HG02763 (cell line): ENCODE measurements at regions not wholly inside any gene's neighbourhood (a gene's known extent, or its start where the extent isn't known, plus 50 kb on each side); places are given as distances from the start of the nearest gene placed in this dataset.

ENCODE experiments used
- ATAC-seq: cut with Tn5 transposase; IDR thresholded peaks from one replicate; pipeline ENCODE4 v1.9.1; 2021; ENCODE audit warnings: mild to moderate bottlenecking, moderate library complexity; ENCODE audit not compliant: unreplicated experiment

DNA sequence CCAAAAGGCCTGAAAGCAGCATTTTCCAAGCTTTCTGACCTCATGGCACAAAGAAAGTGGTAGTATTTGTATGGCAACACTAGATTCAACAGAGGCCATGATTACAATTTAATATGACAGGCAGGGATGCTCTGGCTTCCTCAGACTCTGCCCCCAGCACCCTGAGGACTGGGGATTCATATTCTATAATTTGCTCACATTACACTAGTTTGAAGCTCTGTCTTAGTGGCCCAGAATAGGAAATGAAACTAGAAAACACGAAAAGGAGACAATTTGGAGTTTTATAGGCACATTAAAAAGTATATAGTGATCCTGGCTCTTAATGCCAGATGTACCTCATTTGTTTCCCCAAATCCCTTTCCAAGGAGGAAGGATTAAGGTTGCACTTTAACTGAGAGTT, 173.0 kb upstream of the STK17B start:
- ATAC-seq, result no peak

DNA sequence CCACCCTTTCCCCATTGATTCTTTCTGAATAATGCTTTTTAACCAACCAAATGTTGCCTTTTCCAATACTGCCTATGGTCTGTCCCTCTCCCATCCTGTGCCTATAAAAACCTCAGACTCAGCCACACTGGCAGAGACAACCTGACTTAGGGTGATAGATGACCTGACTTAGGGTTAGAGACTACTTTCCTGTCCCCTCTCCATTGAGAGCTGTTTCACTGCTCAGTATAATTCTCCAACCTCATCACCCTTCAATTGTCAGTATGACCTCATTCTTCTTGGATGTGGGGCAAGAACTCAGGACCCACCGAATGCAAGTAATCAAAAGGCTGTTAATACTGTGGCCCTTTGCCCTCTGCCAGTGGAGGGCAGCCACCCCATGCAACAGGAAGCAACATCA, 182.3 kb upstream of the STK17B start:
- ATAC-seq, result no peak

DNA sequence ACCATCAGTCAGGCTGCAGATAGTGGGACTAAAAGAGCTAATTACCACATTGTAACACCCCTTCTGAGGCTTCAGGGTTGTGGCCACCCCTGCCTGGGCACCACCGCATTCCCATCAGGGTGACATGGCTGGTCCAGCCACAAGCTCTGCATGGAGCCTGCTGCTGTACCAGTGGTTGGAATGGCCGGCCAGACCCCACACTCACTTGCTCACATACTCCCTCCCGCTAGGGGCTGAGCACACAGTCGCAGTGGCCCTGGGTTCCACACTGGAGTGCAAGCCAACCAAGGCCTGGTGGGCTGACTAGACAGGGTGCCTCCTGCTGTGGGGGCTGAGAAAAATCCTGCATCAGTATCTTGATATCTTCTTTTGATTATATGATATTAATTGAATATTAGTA, 182.8 kb upstream of the STK17B start:
- ATAC-seq, result no peak

DNA sequence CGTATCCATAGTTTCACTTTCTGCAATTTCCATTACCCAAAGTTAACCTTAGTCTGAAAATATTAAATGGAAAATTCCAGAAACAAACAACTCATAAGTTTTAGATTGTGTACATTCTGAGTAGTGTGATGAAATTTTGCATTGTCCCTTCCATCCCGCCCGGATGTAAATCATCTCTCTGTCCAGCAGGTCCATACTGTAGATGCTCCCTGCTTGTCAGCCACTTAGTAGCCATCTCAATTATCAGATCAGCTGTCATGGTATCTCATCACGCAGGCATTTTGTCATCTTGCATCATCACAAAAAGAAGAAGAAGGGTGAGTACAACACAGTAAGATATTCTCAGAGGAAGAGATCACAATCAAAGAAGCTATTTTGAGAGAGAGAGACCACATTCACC, 185.0 kb upstream of the STK17B start:
- ATAC-seq, result no peak

DNA sequence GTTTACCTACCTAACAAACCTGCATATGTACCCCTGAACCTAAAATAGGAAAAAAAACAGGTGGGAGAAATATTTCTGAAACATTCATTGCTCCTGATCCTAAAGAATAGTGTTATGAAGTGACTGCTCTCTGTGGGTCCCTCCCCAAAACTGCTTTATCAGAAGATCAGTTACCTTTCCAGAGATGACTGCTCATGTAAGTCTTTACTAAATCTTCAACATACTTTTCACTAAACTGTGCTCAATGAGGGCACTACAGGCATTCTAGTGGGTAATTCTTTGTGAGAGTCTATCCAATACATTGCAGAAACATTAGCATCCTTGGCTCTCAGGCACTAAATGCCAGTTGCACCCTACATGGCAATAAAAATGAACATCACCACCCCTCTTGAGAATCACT, 189.3 kb upstream of the STK17B start:
- no peak for ATAC-seq

DNA sequence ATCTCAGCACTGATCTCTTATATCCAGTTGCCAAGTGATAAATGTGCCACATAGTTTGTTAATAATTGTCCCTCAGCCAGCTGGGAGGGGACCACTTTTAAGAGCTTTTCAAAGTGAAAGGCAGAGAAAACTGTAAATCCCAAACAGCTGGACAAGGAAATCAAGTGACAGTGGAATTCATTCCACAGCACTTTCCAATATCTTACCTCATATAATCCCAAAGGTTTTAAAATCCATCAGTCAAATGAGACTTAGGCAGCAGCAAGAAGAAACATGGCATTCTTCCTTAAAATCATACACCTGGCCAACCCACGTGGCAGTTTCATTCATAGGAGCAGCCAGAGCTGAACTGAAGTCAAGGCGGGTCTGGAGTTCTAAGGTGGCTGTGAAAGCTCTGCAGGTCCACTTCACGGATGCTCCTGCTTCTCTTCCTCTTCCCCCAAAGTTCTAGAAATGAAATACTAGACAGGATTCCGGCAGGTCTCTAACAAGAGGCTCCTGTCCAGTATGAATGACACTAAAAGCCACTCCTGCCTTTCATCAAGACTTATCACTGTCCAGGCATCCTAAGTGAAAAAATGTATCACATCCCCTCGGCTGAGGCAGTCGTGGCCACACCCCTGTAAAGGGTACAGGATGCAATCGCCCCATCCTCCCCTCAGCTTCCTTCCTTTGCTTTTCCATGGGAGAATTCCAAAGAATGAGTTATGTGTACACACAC, 190.4 kb upstream of the STK17B start:
- ATAC-seq, result no peak

DNA sequence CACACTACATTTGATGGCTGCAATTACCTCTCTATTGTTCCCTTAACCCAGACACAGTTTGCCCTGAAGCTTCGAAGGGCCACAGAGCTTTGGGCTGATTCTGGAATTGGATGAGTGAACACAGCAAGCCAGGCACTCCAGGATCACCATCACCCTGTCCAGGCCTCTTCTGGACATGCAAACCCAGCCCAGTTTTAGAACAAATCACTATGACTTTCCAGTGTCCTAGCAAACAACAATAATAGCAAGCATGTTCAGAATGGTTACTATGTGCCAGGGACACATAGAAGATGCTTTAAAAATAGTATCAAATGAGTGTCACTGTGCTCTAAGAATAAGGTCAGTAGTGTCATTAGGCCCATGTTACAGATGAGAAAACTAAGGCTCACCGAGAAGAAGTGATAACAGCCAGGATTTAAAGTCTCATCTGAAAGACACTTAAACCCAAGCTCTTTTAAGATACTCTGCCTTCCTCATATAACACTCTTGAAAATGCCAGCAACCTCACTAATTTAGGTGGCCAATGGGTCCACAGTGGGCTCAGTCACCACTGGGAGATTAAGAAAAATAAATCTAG, 191.7 kb upstream of the STK17B start:
- ATAC-seq, result no peak

DNA sequence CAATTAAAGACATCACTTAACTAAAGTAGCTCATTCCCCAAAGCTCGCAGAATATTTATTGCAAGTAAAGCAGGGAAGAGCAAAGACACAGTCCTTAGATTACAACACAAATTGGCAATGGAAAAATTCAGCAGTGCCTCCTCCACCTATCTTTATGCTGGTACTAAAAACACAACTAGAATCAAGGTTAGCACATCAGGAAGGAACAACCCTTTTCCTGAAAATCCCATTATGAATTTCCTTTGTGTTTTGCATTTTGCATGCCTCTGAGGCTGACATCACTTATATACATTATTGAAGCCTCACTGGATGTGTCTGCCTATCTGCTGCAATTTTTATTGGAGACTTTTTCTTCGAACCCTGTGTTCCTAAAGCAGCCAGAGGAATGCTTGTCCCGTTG, 193.8 kb upstream of the STK17B start:
- no peak for ATAC-seq

DNA sequence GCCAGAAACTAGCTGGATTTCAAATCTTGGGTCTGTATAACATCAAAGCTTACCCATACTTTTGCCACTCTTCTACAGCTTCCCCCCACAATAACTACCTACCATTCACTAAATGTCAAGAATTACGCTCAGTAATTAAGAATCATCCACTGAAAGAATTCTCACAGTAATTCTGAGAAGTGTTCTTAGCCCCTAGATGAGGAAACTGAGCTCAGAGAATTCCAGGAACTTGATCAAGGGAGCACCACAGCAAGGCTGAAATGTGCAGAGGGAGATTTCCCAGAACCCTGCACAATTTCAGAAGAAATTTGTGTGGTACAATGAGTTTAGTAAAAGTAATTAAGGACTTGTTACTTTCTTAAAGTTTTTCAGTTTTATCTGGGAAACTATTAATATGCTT, 194.5 kb upstream of the STK17B start:
- no peak for ATAC-seq

DNA sequence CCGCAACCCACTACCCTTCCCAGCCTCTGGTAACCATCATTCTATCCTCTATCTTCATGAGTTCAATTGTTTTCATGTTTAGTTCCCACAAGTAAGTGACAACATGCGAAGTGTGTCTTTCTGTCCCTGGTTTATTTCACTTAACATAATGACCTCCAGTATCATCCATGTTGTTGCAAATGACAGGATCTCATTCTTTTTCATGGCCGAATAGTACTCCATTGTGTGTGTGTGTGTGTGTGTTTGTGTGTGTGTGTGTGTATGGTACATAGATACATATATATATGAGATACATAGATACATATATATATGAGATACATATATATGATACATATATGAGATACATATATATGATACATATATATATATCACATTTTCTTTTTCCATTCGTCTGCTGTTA, 196.3 kb upstream of the STK17B start:
- no peak for ATAC-seq

DNA sequence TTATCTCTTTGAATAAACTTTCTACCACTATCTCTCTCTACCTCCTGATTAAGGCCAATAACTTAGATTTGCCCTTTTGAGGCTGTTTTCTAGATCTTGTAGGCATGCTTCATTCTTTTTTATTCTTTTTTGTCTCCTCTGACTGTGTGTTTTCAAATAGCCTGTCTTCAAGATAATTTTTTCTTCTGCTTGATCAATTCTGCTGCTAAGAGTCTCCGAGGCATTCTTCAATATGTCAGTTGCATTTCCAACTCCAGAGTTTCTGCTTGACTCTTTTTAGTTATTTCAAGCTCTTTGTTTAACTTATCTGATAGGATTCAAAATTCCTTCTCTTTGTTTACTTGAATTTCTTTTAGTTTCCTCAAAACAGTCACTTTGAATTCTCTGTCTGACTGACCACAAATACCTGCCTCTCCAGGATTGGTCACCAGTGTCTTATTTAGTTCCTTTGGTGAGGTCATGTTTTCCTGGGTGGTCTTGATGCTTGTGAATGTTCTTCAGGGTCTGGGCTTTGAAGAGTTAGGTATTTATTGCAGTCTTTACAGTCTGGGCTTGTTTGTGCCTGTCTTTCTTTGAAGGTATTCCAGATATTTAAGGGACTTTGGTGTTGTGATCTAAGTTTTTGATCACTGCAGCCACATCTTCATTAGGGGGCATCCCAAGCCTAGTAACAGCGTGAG, 197.3 kb upstream of the STK17B start:
- ATAC-seq, result no peak

DNA sequence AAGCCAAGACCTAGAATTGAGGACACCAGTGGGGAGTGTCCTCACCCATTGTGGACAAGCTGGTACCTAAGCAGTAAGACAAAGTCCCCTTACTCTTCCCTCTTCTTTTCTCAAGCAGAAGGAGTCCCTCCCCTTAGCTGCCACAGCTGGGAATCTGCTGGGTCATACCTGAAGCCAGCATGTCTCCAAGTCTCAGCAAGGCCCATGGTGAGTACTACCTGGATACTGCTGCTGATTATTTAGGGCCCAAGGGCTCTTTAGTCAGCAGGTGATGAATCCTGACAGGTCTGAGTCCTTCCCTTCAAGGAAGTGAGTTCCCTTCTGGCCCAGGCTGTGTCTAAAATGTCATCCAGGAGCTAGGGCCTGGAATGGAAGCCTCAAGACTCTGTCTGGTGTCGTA, 198.6 kb upstream of the STK17B start:
- ATAC-seq, result no peak

DNA sequence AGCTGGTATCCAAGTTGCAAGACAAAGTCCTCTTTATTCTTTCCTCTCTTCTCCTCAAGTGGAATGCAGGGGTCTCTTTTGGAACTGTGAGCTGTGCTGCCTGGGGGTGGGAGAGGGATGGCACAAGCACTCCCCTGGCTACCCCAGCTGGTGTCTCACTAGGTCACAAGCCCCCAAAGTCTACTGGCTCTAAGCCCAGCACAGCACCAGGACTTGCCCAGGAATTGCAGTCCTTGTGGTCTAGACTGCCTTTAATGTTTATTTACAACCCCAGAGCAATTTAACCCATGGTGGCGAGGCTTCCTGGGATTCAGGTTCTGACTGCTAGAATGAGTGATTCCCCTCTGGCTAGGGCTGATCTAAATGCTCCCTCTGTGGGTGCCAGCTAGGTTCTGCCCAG, 199.0 kb upstream of the STK17B start:
- no peak for ATAC-seq

DNA sequence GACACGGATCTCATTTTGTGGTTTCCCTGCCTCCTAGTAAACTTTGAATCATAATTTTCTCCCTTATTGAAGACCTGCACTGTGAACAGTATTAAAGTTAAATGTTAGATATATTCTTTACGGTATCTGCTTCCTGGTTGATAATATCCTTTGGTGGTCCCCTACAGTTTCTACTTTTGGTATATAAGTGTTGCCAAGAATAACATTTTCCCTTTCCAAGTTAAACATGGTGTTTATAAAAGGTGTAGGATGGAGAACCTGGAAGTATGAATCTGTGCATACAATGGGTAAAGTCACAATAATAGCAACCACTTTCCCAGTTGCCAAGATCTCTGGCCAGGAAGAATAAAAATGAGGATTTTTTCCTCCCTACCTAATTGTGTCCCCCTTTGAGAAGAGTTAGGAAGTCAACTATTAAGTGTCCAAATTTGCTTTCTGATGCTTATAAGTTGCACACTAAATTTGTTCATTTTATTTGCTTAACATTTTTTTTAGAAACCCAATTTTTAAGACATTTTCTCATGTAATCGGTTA, 201.0 kb upstream of the STK17B start:
- ATAC-seq, result no peak

DNA sequence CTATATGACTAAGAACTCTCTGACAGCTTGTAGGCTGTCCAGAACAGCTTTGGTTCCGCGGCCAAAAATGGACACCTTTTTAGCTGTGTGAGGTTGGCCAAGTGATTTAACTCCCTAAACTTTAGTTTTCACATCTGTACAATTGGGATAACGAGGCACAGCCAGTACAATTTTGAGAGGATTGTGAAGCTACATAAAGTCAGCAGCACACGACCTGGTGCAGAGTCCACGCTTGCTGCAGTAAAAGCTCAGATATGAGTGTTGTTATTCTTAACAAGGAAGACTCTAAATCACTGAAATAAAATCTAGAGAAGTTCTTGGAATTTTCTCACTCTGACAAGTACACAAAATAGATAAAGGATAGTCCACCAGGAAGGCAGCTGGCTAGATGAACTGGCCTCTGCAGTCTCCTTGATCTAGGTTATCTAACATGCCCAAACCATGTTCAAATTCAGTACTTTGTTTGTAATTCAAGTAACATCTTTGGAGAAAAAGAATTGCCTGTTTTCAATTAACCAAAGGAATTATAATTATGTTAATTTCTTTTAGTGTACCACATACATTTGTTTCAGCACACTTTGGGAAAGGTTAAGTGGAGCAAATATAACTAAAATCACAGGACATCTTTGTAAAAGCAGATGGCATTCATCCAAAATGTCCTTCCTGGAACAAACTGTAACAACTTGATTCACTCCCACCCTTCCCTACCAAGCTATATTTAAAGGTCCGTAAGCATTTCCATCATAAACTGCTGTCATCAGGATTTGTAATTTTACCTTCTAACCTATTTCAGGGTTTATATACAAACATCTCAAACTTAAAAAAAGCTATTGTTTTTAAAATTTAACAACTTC, 201.7 kb upstream of the STK17B start:
- no peak for ATAC-seq

DNA sequence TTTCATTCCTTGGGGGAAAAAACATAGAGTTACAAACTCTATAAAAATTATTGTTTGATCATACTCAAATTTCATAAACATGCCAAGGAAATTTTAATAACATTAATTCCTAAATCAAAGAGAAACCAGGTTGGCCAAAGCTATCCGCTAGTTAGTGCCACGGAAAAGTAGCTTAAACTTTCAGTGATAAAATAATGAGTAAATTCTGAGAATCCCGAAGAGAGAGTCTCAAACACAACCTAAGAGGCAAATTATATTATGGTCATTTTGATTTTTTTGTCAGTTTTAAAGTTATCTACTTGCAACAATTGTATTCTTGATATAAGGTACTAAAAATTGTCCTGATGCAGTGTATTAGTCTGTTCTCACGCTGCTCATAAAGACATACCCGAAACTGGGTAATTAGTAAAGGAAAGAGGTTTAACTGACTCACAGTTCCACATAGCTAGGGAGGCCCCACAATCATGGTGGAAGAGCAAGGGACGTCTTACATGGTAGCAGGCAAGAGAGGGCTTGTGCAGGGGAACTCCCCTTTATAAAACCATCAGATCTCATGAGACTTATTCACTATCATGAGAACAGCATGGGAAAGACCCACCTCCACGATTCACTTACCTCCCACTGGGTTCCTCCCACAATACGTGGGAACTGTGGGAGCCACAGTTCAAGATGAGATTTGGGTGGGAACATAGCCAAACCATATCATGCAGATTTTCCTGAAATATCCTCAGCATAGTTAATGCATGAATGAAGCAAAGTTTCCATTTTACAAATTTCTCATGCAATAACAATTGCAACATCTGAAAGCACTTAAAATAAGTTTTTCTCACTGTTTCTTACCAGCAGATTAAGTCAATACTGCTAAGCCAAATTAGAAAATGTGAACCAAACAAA, 205.9 kb upstream of the STK17B start:
- ATAC-seq, result peak; percentile 46

DNA sequence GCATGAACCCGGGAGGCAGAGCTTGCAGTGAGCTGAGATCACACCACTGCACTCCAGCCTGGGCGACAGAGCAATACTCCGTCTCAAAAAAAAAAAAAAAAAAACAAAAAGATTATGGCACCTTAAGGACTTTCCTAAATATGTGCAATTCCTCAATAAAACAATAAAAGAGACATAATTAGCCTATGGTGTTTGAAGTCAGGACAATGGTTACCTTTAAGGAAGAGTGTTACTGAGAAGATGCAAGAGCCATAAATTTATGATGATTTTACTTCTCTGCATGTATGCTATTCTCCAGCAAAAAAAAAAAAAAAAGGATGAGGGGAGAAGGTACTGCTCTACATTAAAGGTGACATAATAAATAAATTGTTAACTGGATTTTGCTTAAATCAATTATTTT, 208.2 kb upstream of the STK17B start:
- ATAC-seq, result no peak

DNA sequence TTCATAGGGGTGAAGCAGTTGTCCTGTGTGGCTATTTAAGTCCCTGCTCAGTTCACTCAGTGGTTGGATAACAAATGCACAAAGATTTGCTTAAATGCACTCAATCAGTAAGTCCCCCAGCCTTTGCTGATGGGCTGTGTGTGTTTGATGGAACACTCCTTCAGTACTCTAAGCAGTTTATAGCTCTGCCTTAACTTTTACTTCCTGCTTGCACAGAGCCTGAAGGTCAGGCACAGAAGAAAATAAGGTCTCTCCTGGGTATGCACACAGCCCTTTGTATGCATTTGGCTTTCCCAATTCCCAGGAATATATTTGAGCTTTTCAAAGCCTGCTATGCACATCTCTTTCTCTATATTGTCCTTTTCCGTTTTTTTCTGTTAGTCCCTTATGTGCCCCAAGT, 208.7 kb upstream of the STK17B start:
- ATAC-seq, result no peak

DNA sequence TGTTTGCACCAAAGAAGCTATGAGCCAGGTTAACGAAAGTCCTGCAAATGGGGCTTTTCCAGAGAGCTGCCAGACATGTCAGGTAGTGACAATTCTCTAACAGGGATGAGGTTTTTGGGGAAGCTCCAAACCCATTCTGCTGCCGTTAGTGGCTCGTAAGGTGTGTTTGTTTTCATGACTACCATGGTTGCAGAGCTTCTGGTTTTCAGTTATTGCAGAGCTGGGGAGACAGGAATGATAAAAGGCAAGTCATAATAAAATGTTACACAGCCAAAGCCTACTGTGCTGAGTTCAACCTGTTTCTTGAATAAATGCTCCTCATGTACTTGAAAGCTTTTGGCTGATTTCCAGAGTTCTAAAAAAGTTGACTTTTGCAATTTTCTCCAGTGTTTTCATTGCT, 209.2 kb upstream of the STK17B start:
- ATAC-seq, result no peak

DNA sequence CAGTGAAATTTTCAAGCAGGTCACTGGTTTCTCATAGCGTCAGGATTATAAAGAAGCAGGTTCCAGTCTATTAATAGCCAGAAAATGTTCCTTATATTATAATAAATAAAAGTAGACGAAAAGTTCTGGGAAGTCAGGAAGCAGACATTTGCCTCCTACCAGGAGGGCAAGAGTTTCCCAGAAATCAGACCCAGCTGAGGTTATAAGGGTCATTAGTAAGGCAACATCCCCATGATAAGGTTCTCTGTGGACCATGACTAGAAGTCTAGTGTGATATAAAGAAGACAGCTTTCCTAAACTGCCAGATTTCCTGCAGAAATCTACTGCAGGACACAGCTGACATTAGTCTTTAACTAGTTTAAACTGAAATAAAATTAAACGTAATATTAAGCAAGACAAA, 210.1 kb upstream of the STK17B start:
- no peak for ATAC-seq
